ENCODE measurements at regions not wholly inside any gene's neighbourhood (a gene's known extent, or its start where the extent isn't known, plus 50 kb on each side); places are given as distances from the start of the nearest gene placed in this dataset.

DNA sequence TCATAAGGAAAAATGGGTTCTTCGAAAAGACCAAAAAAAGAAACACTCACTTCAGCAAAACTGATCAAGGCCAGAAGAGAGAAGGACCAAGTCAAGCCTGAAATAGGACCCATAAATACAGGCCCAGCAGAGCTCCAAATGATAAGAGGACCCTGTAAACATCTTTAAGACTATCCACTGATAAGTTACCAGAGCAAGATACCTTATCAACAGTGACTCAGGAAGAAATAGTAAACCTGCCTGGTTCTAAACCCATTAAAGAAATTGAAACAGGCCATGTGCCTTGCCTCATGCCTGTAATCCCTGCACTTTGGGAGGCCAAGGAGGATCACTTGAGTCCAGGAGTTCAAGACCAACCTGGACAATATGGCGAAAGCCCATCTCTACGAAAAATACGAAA is 81.8 kb upstream of the ERRFI1 start:
- Histone ChIP-seq H3K4me3 (no peak overlapping the region), H3K4me1 (ENCODE audit: low read depth) (no peaks in the 10 kb centered on the region), H3K36me3 (ENCODE audit: low read depth) (no peaks in the 10 kb centered on the region), H3K9me3 (no peaks in the 10 kb centered on the region)
- no peak for ATAC-seq
- TF ChIP-seq, protein P1, sequence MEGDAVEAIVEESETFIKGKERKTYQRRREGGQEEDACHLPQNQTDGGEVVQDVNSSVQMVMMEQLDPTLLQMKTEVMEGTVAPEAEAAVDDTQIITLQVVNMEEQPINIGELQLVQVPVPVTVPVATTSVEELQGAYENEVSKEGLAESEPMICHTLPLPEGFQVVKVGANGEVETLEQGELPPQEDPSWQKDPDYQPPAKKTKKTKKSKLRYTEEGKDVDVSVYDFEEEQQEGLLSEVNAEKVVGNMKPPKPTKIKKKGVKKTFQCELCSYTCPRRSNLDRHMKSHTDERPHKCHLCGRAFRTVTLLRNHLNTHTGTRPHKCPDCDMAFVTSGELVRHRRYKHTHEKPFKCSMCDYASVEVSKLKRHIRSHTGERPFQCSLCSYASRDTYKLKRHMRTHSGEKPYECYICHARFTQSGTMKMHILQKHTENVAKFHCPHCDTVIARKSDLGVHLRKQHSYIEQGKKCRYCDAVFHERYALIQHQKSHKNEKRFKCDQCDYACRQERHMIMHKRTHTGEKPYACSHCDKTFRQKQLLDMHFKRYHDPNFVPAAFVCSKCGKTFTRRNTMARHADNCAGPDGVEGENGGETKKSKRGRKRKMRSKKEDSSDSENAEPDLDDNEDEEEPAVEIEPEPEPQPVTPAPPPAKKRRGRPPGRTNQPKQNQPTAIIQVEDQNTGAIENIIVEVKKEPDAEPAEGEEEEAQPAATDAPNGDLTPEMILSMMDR (IDR thresholded peaks at IDR 0.05), result no peak
- DNase-seq, result no peak
- intact Hi-C loops (cut with DNase I, micrococcal nuclease), result no loop called here

DNA sequence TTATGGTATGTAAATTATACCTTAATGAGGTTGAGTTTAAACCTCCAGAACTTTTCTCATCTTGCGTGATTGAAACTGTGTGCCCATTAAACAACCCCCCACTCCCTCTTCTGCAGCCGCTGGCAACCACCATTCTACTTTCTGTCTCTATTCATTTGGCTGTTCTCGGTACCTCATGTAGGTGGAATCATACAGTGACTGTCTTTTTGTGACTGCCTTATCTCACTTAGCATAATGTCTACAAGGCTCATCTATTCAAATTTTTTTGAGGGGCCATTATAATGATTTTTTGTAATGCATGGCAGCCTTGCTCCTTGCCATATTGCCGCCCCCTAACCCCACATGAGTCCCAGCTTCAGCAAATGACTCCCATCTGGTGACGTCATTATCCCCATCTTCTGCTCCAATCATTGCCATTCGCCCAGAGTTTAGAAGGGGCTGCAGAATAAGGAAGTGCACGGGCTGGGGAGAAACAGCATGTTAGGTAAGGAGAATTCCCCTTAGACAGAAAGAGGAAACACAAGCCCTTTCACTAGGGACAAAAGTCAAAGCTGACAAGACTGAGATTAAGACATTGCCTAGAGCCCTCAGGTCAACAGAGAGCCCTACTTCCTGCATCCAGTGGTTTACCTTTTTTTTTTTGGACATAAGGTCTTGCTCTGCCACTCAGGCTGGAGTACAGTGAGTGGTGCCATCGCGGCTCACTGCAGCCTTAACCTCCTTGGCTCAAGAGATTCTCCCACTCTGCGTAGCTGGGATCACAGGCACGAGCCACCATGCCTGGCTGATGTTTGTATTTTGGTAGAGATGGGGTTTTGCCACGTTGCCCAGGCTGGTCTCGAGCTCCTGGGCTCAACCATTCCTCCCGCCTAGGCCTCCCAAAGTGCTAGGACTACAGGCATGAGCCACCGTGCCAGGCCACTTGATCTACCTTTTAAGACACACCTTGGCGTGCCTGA is 78.4 kb upstream of the ERRFI1 start:
- Histone ChIP-seq H3K4me1 (ENCODE audit: low read depth) (no peaks in the 10 kb centered on the region), H3K36me3 (ENCODE audit: low read depth) (no peaks in the 10 kb centered on the region), H3K9me3 (no peaks in the 10 kb centered on the region), H3K4me3 (no peak overlapping the region)
- DNase-seq, result no peak
- ATAC-seq, result peak; percentile 36
- TF ChIP-seq, protein P1 (IDR thresholded peaks at IDR 0.05), result no peak
- intact Hi-C loops (cut with DNase I, micrococcal nuclease), result no loop called here

DNA sequence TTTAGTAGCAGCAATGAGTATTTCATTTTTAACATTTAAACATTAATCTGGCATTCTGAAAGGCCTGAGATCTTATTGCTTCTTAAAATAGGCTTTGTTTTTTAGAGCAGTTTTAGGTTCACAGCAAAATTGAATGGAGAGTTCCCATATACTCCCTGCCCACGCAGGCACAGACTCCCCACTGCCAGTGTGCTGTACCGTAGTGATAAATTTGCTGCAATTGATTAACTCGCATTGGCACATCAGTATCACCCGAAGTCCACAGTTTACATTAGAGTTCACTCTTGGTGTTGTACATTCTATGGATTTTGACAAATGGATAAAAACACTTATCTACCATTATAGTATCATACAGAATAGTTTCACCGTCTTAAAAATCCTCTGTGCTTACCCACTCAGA is 71.8 kb upstream of the ERRFI1 start:
- H3K4me3 ChIP-seq, result no peak overlapping the region
- H3K36me3 ChIP-seq (ENCODE audit: low read depth), result no peaks in the 10 kb centered on the region
- H3K4me1 ChIP-seq (ENCODE audit: low read depth), result peaks cover 24% of the 10 kb centered on the region

DNA sequence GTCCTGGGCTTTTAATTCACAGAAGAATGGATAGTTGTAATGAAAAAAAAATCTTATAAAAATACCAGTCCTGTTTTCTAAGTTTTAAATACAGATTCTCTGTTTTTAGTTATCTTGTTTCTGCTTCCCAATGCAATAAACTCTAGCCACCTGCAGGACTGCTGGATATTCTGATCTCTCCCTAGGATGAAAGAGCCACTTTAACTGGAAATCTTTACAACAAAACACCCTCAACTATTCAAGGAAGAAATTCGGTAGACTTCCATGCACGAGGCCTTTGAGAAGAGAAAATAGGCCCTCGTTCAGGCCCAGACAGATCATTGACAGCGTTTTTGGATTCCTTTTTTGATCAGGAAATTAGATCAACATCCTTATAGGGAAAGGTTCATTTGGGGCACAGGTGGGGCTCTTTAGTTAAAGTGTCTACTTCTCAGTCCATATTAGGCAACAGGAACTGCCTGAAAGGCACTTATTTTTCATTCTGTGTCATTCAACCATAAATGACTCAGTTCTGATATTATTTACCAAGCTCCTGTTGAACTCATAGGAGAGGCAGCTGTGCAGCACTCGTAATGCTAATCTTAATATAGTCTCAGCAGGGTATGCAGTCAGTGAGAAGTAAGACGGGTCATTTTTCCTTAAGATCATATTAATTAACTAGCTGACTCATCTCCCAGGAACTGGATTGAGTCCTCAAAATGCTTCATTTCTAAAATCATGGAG is 71.1 kb upstream of the ERRFI1 start:
- intact Hi-C loops (cut with DNase I, micrococcal nuclease), result no loop called here
- TF ChIP-seq, protein P1 (IDR thresholded peaks at IDR 0.05), result no peak
- Histone ChIP-seq H3K36me3 (ENCODE audit: low read depth) (no peaks in the 10 kb centered on the region), H3K9me3 (no peaks in the 10 kb centered on the region), H3K4me3 (no peak overlapping the region), H3K4me1 (ENCODE audit: low read depth) (peaks cover 24% of the 10 kb centered on the region)
- ATAC-seq (peak; percentile 81), DNase-seq (peak in 1 of 3 donors; percentile 39)

More for the DNA sequence above, 71.8 kb upstream of the ERRFI1 start:
- intact Hi-C loops (cut with DNase I, micrococcal nuclease), result no loop called here
- TF ChIP-seq, protein P1 (IDR thresholded peaks at IDR 0.05), result no peak
- no peaks in the 10 kb centered on the region for H3K9me3 ChIP-seq
- no peak for ATAC-seq
- no peak for DNase-seq

DNA sequence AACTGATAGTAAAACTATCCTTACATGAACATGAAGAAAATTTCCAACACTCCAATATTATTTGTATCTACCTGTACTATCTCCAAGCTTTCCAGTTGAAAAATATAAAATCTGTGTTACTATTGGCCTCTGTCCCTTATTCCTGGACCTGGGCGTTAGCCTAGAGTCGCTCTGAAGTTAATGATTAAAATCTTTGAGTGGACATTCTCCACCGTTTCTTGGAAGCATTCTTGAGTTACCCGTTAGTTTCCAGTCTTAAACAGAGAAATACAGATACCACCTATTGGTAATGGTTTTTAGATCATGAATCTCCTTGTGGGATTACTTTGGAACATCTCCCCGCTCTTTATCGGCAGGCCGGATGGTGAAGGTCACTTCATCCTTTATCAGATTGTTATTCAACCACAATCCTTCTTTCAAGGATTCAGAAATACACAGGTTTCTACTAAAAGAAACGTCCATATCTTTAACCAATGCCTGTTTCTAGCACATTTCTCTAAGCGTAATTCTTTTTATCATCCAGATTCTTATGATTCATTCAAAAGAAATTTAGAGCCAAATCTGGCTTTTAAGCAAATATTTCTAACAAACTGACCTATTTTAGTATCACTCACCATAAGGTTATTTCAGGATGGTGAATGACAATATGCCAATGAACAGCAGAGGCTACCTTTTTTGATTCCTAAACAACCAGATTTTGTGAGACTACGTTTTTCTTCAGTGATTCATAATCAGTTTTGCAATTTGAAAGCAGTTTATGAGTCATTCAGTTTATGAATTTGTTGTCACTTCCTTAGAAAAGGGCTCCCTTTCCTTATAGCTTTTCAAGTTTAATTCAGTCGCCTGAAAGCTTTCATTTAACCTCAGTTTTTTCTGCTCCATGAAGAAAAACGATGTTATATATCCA is 70.2 kb upstream of the ERRFI1 start:
- DNase-seq (no peak), ATAC-seq (peak; percentile 47)
- TF ChIP-seq, protein P1 (IDR thresholded peaks at IDR 0.05), result no peak
- no peaks in the 10 kb centered on the region for H3K36me3 ChIP-seq (ENCODE audit: low read depth)
- intact Hi-C loops (cut with DNase I, micrococcal nuclease), result no loop called here
- H3K4me3 ChIP-seq, result no peak overlapping the region
- no peaks in the 10 kb centered on the region for H3K9me3 ChIP-seq
- H3K4me1 ChIP-seq (ENCODE audit: low read depth), result peaks cover 24% of the 10 kb centered on the region
